ENCODE measurements at regions not wholly inside any gene's neighbourhood (a gene's known extent, or its start where the extent isn't known, plus 50 kb on each side); places are given as distances from the start of the nearest gene placed in this dataset.

GRCh38 chr6:156508923-156509322, 268.3 kb upstream of the ARID1B start:
- Histone ChIP-seq H2AK5ac (ENCODE audit: low read depth, low read length) (no peak overlapping the region), H3K4me1 (ENCODE audit: control insufficient read depth, insufficient read depth, low read length) (no peaks in the 10 kb centered on the region), H2BK15ac (ENCODE audit: low read depth, low read length) (no peak overlapping the region), H3K14ac (replicated peaks; ENCODE audit: low read depth, low read length) (no peak overlapping the region), H3K4ac (ENCODE audit: low read depth, low read length) (no peak overlapping the region), H3K4me2 (ENCODE audit: low read depth, low read length) (no peak overlapping the region), H3K9ac (ENCODE audit: low read depth, low read length) (no peak overlapping the region), H4K5ac (ENCODE audit: low read depth, low read length) (no peak overlapping the region), H3K36me3 (ENCODE audit: control insufficient read depth, insufficient read depth, low read length) (no peaks in the 10 kb centered on the region), H3K27ac (ENCODE audit: insufficient read depth, low read length) (no peak overlapping the region), H3K79me1 (ENCODE audit: low read depth in 1 of 2, low read length in 2 of 2) (no peaks in the 10 kb centered on the region), H3K27me3 (ENCODE audit: control insufficient read depth, insufficient read depth, low read length) (peaks cover 4% of the 10 kb centered on the region), H3K23ac (ENCODE audit: low read depth, low read length) (no peak overlapping the region), H3K56ac (ENCODE audit: extremely low read depth, insufficient read depth, low read length) (no peak overlapping the region), H4K91ac (ENCODE audit: insufficient read depth, low read depth, low read length) (no peak overlapping the region), H3K18ac (ENCODE audit: low read depth, low read length) (no peak overlapping the region), H4K8ac (ENCODE audit: low read depth in 2 of 2, low read length in 2 of 2) (no peak overlapping the region), H3K9me1 (ENCODE audit: insufficient read depth, low read length) (no peaks in the 10 kb centered on the region), H3K9me3 (ENCODE audit: control insufficient read depth, insufficient read depth, low read length) (no peaks in the 10 kb centered on the region), H2BK120ac (ENCODE audit: low read depth, low read length) (no peak overlapping the region), H2AFZ (replicated peaks; ENCODE audit: low read length, poor library complexity) (no peak overlapping the region), H4K20me1 (ENCODE audit: insufficient read depth, low read length) (no peaks in the 10 kb centered on the region), H2AK9ac (replicated peaks; ENCODE audit: low read depth, low read length, poor library complexity) (no peak overlapping the region), H2BK20ac (ENCODE audit: low read depth, low read length) (no peak overlapping the region), H3K4me3 (ENCODE audit: insufficient read depth, low read depth, low read length) (no peak overlapping the region), H2BK5ac (ENCODE audit: low read depth, low read length, poor library complexity, severe bottlenecking) (no peak overlapping the region)
- intact Hi-C loops (cut with micrococcal nuclease) (no loop called here), in situ Hi-C loops (cut with MboI; ENCODE audit: low sequenced_read_pairs) (no loop called here), dilution Hi-C loops (cut with HindIII; ENCODE audit: low sequenced_read_pairs, unreplicated experiment) (no loop called here)
- DNase-seq (no peak), ATAC-seq (ENCODE audit: low read depth) (no peak)
- TF ChIP-seq BHLHE40 (IDR thresholded peaks at IDR 0.05; ENCODE audit: low read depth, low read length) (no peak), RFX5 (IDR thresholded peaks at IDR 0.05; ENCODE audit: low read depth, low read length) (no peak), CTCF (conservative IDR thresholded peaks at IDR 0.05; ENCODE audit: low read depth, low read length) (no peak), MXI1 (IDR thresholded peaks at IDR 0.05; ENCODE audit: borderline replicate concordance, low read depth, low read length) (no peak), USF2 (IDR thresholded peaks at IDR 0.05; ENCODE audit: low read depth, low read length) (no peak), FOS (IDR thresholded peaks at IDR 0.05; ENCODE audit: low read depth, low read length) (no peak), ELK1 (IDR thresholded peaks at IDR 0.05; ENCODE audit: borderline replicate concordance, low read depth, low read length) (no peak), SMC3 (IDR thresholded peaks at IDR 0.05; ENCODE audit: low read depth, low read length) (no peak), RAD21 (IDR thresholded peaks at IDR 0.05; ENCODE audit: low read length) (no peak), RCOR1 (IDR thresholded peaks at IDR 0.05; ENCODE audit: insufficient replicate concordance, low read length) (no peak), CEBPB (IDR thresholded peaks at IDR 0.05; ENCODE audit: low read depth, low read length) (no peak), MAFK (IDR thresholded peaks at IDR 0.05; ENCODE audit: low read depth, low read length) (no peak), CHD1 (IDR thresholded peaks at IDR 0.05; ENCODE audit: low read depth, low read length) (no peak), POLR2A (IDR thresholded peaks at IDR 0.05; ENCODE audit: low read depth, low read length) (no peak), MAZ (IDR thresholded peaks at IDR 0.05; ENCODE audit: borderline replicate concordance, low read depth, low read length) (no peak), NFE2L2 (IDR thresholded peaks at IDR 0.05; ENCODE audit: low read depth, low read length) (no peak)
- ChIA-PET POLR2A (ENCODE audit: unreplicated experiment) (no interaction called here), CTCF (no interaction called here)
- BruUV-seq (replicated peaks), result no TSS peak
- 86% methylated on average over 2 of the region's 6 CpGs; no CpG with 5 or more reads in 1 of the 2 experiments for WGBS, 2 experiments (ENCODE audit: extremely low coverage in 2 of 2, insufficient read length in 1 of 2)
